Endothelial cell (in vitro differentiated cells): ENCODE measurements at regions not wholly inside any gene's neighbourhood (a gene's known extent, or its start where the extent isn't known, plus 50 kb on each side); places are given as distances from the start of the nearest gene placed in this dataset.
"Not testable (repeated sequence)": the region's sequence is repeated elsewhere in the genome, so short reads cannot be mapped to it uniquely, and the experiment has no call there.

Experiments used
- DNase-seq: peaks from one replicate; pipeline ENCODE4 v3.0.0; 2021; ENCODE audit warnings: low spot score
- H3K27ac Mint-ChIP-seq: one replicate; pipeline ENCODE4 v1.8.0; 2021; ENCODE audit warnings: mixed read lengths, inconsistent platforms; ENCODE audit not compliant: unreplicated experiment
- H3K27me3 Mint-ChIP-seq: one replicate; pipeline ENCODE4 v1.8.0; 2021; ENCODE audit warnings: mild to moderate bottlenecking, moderate library complexity, mixed read lengths, inconsistent platforms; ENCODE audit not compliant: unreplicated experiment
- H3K36me3 Mint-ChIP-seq: one replicate; pipeline ENCODE4 v1.8.0; 2021; ENCODE audit warnings: mild to moderate bottlenecking, low read depth, mixed read lengths, inconsistent platforms; ENCODE audit not compliant: unreplicated experiment
- H3K4me1 Mint-ChIP-seq: one replicate; pipeline ENCODE4 v1.8.0; 2021; ENCODE audit warnings: mild to moderate bottlenecking, mixed read lengths, inconsistent platforms; ENCODE audit not compliant: unreplicated experiment
- H3K4me3 Mint-ChIP-seq: one replicate; pipeline ENCODE4 v1.8.0; 2021; ENCODE audit warnings: mild to moderate bottlenecking, mixed read lengths, inconsistent platforms; ENCODE audit not compliant: unreplicated experiment
- H3K9me3 Mint-ChIP-seq: one replicate; pipeline ENCODE4 v1.8.0; 2021; ENCODE audit warnings: mixed read lengths, inconsistent platforms; ENCODE audit not compliant: unreplicated experiment
- TF ChIP-seq, protein P1 (sequence below): fragments of 200-600 bp; sonication (generic); IDR thresholded peaks from one replicate; pipeline ENCODE4 v1.5.0; 2021; ENCODE audit warnings: antibody characterized with exemption; ENCODE audit not compliant: unreplicated experiment

DNA sequence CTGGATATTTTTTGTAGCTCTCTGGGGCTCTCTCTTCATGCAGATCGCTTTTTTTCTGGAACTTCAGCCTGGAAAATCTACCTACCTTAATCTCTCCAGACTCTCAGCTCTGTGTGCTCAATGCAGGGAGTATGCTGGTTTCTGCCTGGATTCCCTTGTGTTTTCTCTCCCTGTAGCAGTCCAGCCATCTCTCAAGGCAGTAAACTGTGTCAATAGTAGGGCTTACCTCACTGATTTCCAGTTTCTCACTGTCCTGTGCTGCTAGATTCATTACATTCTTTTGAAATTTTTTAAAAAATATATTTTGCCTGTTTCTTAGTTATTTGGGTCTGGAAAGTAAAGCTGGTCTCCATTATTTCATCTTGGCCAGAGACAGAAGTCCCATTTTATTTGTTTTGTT is 951.4 kb downstream of the NR2F1-AS1 start:
- Mint-ChIP-seq H3K36me3 (no peaks in the 10 kb centered on the region), H3K4me1 (no peaks in the 10 kb centered on the region), H3K9me3 (no peaks in the 10 kb centered on the region), H3K4me3 (no peak overlapping the region), H3K27me3 (no peaks in the 10 kb centered on the region), H3K27ac (no peak overlapping the region)
- no peak for DNase-seq
- TF ChIP-seq, protein P1, sequence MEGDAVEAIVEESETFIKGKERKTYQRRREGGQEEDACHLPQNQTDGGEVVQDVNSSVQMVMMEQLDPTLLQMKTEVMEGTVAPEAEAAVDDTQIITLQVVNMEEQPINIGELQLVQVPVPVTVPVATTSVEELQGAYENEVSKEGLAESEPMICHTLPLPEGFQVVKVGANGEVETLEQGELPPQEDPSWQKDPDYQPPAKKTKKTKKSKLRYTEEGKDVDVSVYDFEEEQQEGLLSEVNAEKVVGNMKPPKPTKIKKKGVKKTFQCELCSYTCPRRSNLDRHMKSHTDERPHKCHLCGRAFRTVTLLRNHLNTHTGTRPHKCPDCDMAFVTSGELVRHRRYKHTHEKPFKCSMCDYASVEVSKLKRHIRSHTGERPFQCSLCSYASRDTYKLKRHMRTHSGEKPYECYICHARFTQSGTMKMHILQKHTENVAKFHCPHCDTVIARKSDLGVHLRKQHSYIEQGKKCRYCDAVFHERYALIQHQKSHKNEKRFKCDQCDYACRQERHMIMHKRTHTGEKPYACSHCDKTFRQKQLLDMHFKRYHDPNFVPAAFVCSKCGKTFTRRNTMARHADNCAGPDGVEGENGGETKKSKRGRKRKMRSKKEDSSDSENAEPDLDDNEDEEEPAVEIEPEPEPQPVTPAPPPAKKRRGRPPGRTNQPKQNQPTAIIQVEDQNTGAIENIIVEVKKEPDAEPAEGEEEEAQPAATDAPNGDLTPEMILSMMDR: no peak

- no peaks in the 10 kb centered on the region for H3K27me3 Mint-ChIP-seq
- H3K27ac Mint-ChIP-seq: no peak overlapping the region
- no peaks in the 10 kb centered on the region for H3K4me1 Mint-ChIP-seq
- TF ChIP-seq, protein P1: no peak
- no peak overlapping the region for H3K4me3 Mint-ChIP-seq
- H3K9me3 Mint-ChIP-seq: no peaks in the 10 kb centered on the region
- DNase-seq: no peak
- no peaks in the 10 kb centered on the region for H3K36me3 Mint-ChIP-seq
Measured at GRCh38 chr5:92629000-92629399, 952.0 kb downstream of the NR2F1-AS1 start.

GRCh38 chr5:92627186-92627585 is 953.8 kb downstream of the NR2F1-AS1 start:
- TF ChIP-seq, protein P1: no peak
- no peaks in the 10 kb centered on the region for H3K9me3 Mint-ChIP-seq
- no peaks in the 10 kb centered on the region for H3K4me1 Mint-ChIP-seq
- no peak for DNase-seq
- no peaks in the 10 kb centered on the region for H3K36me3 Mint-ChIP-seq
- H3K27me3 Mint-ChIP-seq: no peaks in the 10 kb centered on the region
- no peak overlapping the region for H3K4me3 Mint-ChIP-seq
- no peak overlapping the region for H3K27ac Mint-ChIP-seq

GRCh38 chr5:92616085-92616484 is 964.9 kb downstream of the NR2F1-AS1 start:
- no peak for DNase-seq
- Mint-ChIP-seq H3K36me3 (no peaks in the 10 kb centered on the region), H3K4me3 (no peak overlapping the region), H3K27ac (no peak overlapping the region), H3K27me3 (no peaks in the 10 kb centered on the region), H3K9me3 (no peaks in the 10 kb centered on the region), H3K4me1 (no peaks in the 10 kb centered on the region)
- TF ChIP-seq, protein P1: no peak

DNA sequence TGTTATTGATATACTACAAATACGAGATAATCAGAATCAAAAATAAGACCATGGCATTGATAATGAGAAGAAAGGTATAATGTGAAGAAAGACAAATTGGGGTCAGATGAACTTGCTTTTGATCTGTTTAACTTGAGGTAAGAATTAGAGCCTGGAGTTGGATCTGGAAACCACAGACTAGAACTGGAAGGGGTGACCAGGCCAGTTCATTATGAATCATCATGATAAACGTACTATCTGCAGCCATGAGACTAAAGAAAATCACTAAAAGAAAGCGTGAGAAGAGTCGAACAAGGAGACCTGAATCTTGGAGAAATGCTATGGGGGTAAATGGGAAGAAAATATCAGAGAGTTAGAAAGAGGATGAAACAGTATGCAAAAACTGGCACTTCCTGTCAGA is 967.5 kb downstream of the NR2F1-AS1 start:
- Mint-ChIP-seq H3K9me3 (no peaks in the 10 kb centered on the region), H3K4me1 (no peaks in the 10 kb centered on the region), H3K4me3 (no peak overlapping the region), H3K27me3 (no peaks in the 10 kb centered on the region), H3K36me3 (no peaks in the 10 kb centered on the region), H3K27ac (no peak overlapping the region)
- no peak for DNase-seq
- TF ChIP-seq, protein P1: no peak

DNA sequence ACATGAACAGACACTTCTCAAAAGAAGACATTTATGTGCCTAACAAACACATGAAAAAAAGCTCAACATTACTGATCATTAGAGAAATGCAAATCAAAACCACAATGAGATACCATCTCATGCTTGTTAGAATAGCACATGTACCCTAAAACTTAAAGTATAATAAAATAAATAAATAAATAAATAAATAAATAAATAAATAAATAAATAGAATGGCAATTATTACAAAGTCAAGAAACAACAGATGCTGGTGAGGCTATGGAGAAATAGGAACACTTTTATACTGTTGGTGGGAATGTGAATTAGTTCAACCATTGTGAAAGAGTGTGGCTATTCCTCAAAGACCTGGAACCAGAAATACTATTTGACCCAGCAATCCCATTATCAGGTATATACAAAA is 970.6 kb downstream of the NR2F1-AS1 start:
- DNase-seq, H3K9me3 Mint-ChIP-seq, H3K4me3 Mint-ChIP-seq, H3K36me3 Mint-ChIP-seq, H3K27me3 Mint-ChIP-seq, H3K4me1 Mint-ChIP-seq, H3K27ac Mint-ChIP-seq: not testable (repeated sequence)
